Spleen (tissue), 11 donors: ENCODE measurements at regions not wholly inside any gene's neighbourhood (a gene's known extent, or its start where the extent isn't known, plus 50 kb on each side); places are given as distances from the start of the nearest gene placed in this dataset.

Experiments
- DNase-seq: peaks from one replicate; pipeline ENCODE4 v3.0.0-alpha.2; 2020
- H3K27ac ChIP-seq, 8 donors: fragments of 200-600 bp; sonication (generic) in 7 of 8; 1 replicate in 4 of 8; 2 replicates in 4 of 8; pipeline versions ENCODE4 v1.5.0 to v1.8.0; 2016 to 2021; ENCODE audit warnings: inconsistent platforms in 4 of 8, mild to moderate bottlenecking in 4 of 8, moderate library complexity in 1 of 8
- H3K27me3 ChIP-seq, 7 donors: fragments of 200-600 bp; sonication (generic) in 6 of 7; replicated peaks in 1 of 7; 1 replicate in 4 of 7; 2 replicates in 3 of 7; pipeline versions ENCODE4 v1.5.0 to v1.8.0; 2016 to 2021; ENCODE audit warnings: inconsistent platforms in 3 of 7, mild to moderate bottlenecking in 1 of 7
- H3K36me3 ChIP-seq, 6 donors: fragments of 200-600 bp; sonication (generic) in 5 of 6; 1 replicate in 4 of 6; 2 replicates in 2 of 6; pipeline versions ENCODE4 v1.5.0 to v1.8.0; 2016 to 2021; ENCODE audit warnings: inconsistent platforms in 2 of 6
- H3K4me1 ChIP-seq, 6 donors: fragments of 200-600 bp; sonication (generic) in 5 of 6; 1 replicate in 3 of 6; 2 replicates in 3 of 6; pipeline versions ENCODE4 v1.5.0 to v1.8.0; 2016 to 2021; ENCODE audit warnings: inconsistent platforms in 3 of 6
- H3K4me3 ChIP-seq, 8 donors: fragments of 200-600 bp; sonication (generic) in 7 of 8; 1 replicate in 4 of 8; 2 replicates in 4 of 8; pipeline versions ENCODE4 v1.5.0 to v1.8.0; 2016 to 2021; ENCODE audit warnings: inconsistent platforms in 4 of 8, mild to moderate bottlenecking in 4 of 8, moderate library complexity in 2 of 8
- H3K9me3 ChIP-seq, 8 donors: fragments of 200-600 bp; sonication (generic) in 7 of 8; 1 replicate in 4 of 8; 2 replicates in 4 of 8; pipeline versions ENCODE4 v1.5.0 to v1.8.0; 2016 to 2021; ENCODE audit warnings: inconsistent platforms in 4 of 8
- CTCF ChIP-seq, 11 experiments: fragments of 200-600 bp in 7 of 11; fragments of 450-650 bp in 4 of 11; sonication (generic) in 4 of 11; IDR thresholded peaks in 8 of 11; conservative IDR thresholded peaks in 3 of 11; 1 replicate in 7 of 11; 2 replicates in 4 of 11; pipeline versions ENCODE4 v1.4.0 to v1.8.0; 2016 to 2021; ENCODE audit warnings: antibody characterized with exemption in 11 of 11, inconsistent platforms in 4 of 11, mild to moderate bottlenecking in 1 of 11
- POLR2A ChIP-seq, 3 donors: fragments of 450-650 bp; IDR thresholded peaks; one replicate each; pipeline ENCODE4 v1.5.1; 2017; ENCODE audit warnings: antibody characterized with exemption in 3 of 3, mild to moderate bottlenecking in 1 of 3
- POLR2AphosphoS5 ChIP-seq, 3 donors: sonication (generic); formaldehyde crosslinking; IDR thresholded peaks; one replicate each; pipeline ENCODE4 v1.5.1; 2017; ENCODE audit warnings: antibody characterized with exemption in 3 of 3
- WGBS, 5 donors: extraction: QIAGEN DNeasy Blood & Tissue Kit in 3 of 5; methylation state at CpG; one replicate each; pipeline versions ENCODE4 v1.1.5 to v1.1.7; 2013 to 2018; 5-methylcytosine and 5-hydroxymethylcytosine counted together
- intact Hi-C: fragments of 100-400 bp; cut with DNase I; formaldehyde crosslinking; loops from one replicate; pipeline ENCODE4 v1.15.0; 2023; ENCODE audit warnings: low total_unique reads
- donor health status: healthy with polysubstance abuse.
- donor health status: DM: no; HTN: no; CAD: no; lungs with moderate emphysema.
- donor health status: DM: no; HTN: no; CAD: no.
- donor health status: Bipolar disorder and iron deficiency.
- donor health status: healthy.
- donor health status: DM: no; HTN: no; CAD: no.
- donor health status: DM: yes; HTN: yes; CAD: no.

GRCh38 chr2:226581661-226582060 is 218.0 kb downstream of the IRS1 start:
- intact Hi-C loops = no loop called here
- Histone ChIP-seq H3K27me3 (peaks cover 0 to 8% (median 0%) of the 10 kb centered on the region in 7 donors), H3K4me3 (no peak overlapping the region), H3K36me3 (no peaks in the 10 kb centered on the region), H3K27ac (no peak overlapping the region), H3K4me1 (no peaks in the 10 kb centered on the region), H3K9me3 (no peaks in the 10 kb centered on the region)
- TF ChIP-seq POLR2AphosphoS5 (IDR thresholded peaks at IDR 0.05) (no peak), POLR2A (IDR thresholded peaks at IDR 0.05) (no peak), CTCF (IDR thresholded peaks at IDR 0.05 in 8 of 11, conservative IDR thresholded peaks at IDR 0.05 in 3 of 11) (no peak)
- no peak for DNase-seq
- 51 to 65% (median 56%) methylated on average over 4 of the region's 4 CpGs for WGBS, 5 donors

GRCh38 chr2:226581004-226581403 is 218.6 kb downstream of the IRS1 start:
- TF ChIP-seq CTCF (IDR thresholded peaks at IDR 0.05 in 8 of 11, conservative IDR thresholded peaks at IDR 0.05 in 3 of 11) = no peak
- TF ChIP-seq POLR2A (IDR thresholded peaks at IDR 0.05) = no peak
- no peak for TF ChIP-seq POLR2AphosphoS5 (IDR thresholded peaks at IDR 0.05)
- Histone ChIP-seq H3K4me3 (no peak overlapping the region), H3K36me3 (no peaks in the 10 kb centered on the region), H3K27me3 (peaks cover 0 to 8% (median 0%) of the 10 kb centered on the region in 7 donors), H3K4me1 (no peaks in the 10 kb centered on the region), H3K27ac (no peak overlapping the region), H3K9me3 (no peaks in the 10 kb centered on the region)
- 65 to 83% (median 71%) methylated on average over 2 of the region's 2 CpGs for WGBS, 5 donors
- intact Hi-C loops = no loop called here
- no peak for DNase-seq

- WGBS, 5 donors = 60 to 78% (median 70%) methylated on average over 1 of the region's 1 CpG
- peaks cover 0 to 8% (median 0%) of the 10 kb centered on the region in 7 donors for H3K27me3 ChIP-seq
- H3K4me3 ChIP-seq = no peak overlapping the region
- no peak overlapping the region for H3K27ac ChIP-seq
- no peak for TF ChIP-seq CTCF (IDR thresholded peaks at IDR 0.05 in 8 of 11, conservative IDR thresholded peaks at IDR 0.05 in 3 of 11)
- no peak for TF ChIP-seq POLR2A (IDR thresholded peaks at IDR 0.05)
- TF ChIP-seq POLR2AphosphoS5 (IDR thresholded peaks at IDR 0.05) = no peak
- DNase-seq = no peak
- intact Hi-C loops = no loop called here
- H3K4me1 ChIP-seq = no peaks in the 10 kb centered on the region
- H3K36me3 ChIP-seq = no peaks in the 10 kb centered on the region
- no peaks in the 10 kb centered on the region for H3K9me3 ChIP-seq
Observed at GRCh38 chr2:226580403-226580802, 219.2 kb downstream of the IRS1 start.

- Histone ChIP-seq H3K4me3 (no peak overlapping the region), H3K4me1 (no peaks in the 10 kb centered on the region), H3K36me3 (no peaks in the 10 kb centered on the region), H3K9me3 (no peaks in the 10 kb centered on the region), H3K27ac (no peak overlapping the region), H3K27me3 (peaks cover 0 to 8% (median 0%) of the 10 kb centered on the region in 7 donors)
- 64 to 78% (median 68%) methylated on average over 2 of the region's 2 CpGs for WGBS, 5 donors
- no peak for DNase-seq
- TF ChIP-seq POLR2AphosphoS5 (IDR thresholded peaks at IDR 0.05) = no peak
- TF ChIP-seq POLR2A (IDR thresholded peaks at IDR 0.05) = no peak
- no peak for TF ChIP-seq CTCF (IDR thresholded peaks at IDR 0.05 in 8 of 11, conservative IDR thresholded peaks at IDR 0.05 in 3 of 11)
- intact Hi-C loops = no loop called here
Observed at GRCh38 chr2:226579519-226579918, 220.1 kb downstream of the IRS1 start.
